ENCODE measurements at regions not wholly inside any gene's neighbourhood (a gene's known extent, or its start where the extent isn't known, plus 50 kb on each side); places are given as distances from the start of the nearest gene placed in this dataset.

- no peak for TF ChIP-seq PATZ1 (CRISPR knock-in tag; IDR thresholded peaks at IDR 0.05; ENCODE audit: borderline replicate concordance)
- TF ChIP-seq CREB5 (CRISPR knock-in tag; IDR thresholded peaks at IDR 0.05; ENCODE audit: low read depth): no peak
Observed at GRCh38 chr1:238944028-238944427, 442.3 kb upstream of the CHRM3 start.

Measured in SK-N-SH treated with all-trans-retinoic acid at 6 μM for 48 hours (cell line).